Stimulated activated CD4-positive, alpha-beta T cell treated with anti-CD3 and anti-CD28 coated beads, Interleukin-12 subunit alpha, Interleukin-12 subunit beta, amount 100 ng/mL, for 4 hours (primary cell): ENCODE measurements at regions not wholly inside any gene's neighbourhood (a gene's known extent, or its start where the extent isn't known, plus 50 kb on each side); places are given as distances from the start of the nearest gene placed in this dataset.
A peak's percentile ranks its signal among the peaks of the same experiment; 100 is the strongest.

Source experiments
- DNase-seq: peaks from one replicate; pipeline ENCODE4 v3.0.0-alpha.2; 2020

GRCh38 chr12:11568762-11569478 is 80.6 kb upstream of the ETV6 start:
- DNase-seq, result no peak

- DNase-seq, result no peak
Measured at GRCh38 chr12:11569716-11570115, 79.8 kb upstream of the ETV6 start.

- DNase-seq, result no peak
Measured at GRCh38 chr12:11573880-11574279, 75.6 kb upstream of the ETV6 start.

- DNase-seq, result no peak
Measured at GRCh38 chr12:11576104-11576503, 73.4 kb upstream of the ETV6 start.

- no peak for DNase-seq
Measured at GRCh38 chr12:11577658-11578260, 71.7 kb upstream of the ETV6 start.

- DNase-seq, result no peak
Measured at GRCh38 chr12:11578461-11578993, 70.9 kb upstream of the ETV6 start.

GRCh38 chr12:11580125-11580751 is 69.2 kb upstream of the ETV6 start:
- DNase-seq, result no peak

GRCh38 chr12:11581179-11581755 is 68.2 kb upstream of the ETV6 start:
- DNase-seq, result peak; percentile 65

GRCh38 chr12:11584221-11584855 is 65.1 kb upstream of the ETV6 start:
- DNase-seq, result no peak

GRCh38 chr12:11592484-11592883 is 57.0 kb upstream of the ETV6 start:
- DNase-seq, result no peak

GRCh38 chr12:11593013-11593412 is 56.5 kb upstream of the ETV6 start:
- DNase-seq, result no peak

- no peak for DNase-seq
Measured at GRCh38 chr12:11595080-11595479, 54.4 kb upstream of the ETV6 start.

GRCh38 chr12:11596141-11596540 is 53.3 kb upstream of the ETV6 start:
- no peak for DNase-seq

- DNase-seq, result no peak
Measured at GRCh38 chr12:11598900-11599299, 50.6 kb upstream of the ETV6 start.
